ENCODE measurements at regions not wholly inside any gene's neighbourhood (a gene's known extent, or its start where the extent isn't known, plus 50 kb on each side); places are given as distances from the start of the nearest gene placed in this dataset.
"Not testable (repeated sequence)": the region's sequence is repeated elsewhere in the genome, so short reads cannot be mapped to it uniquely, and the experiment has no call there.

- DNase-seq (ENCODE audit: extremely low read depth in 1 of 2, low read depth in 1 of 2), result no peak
These were observed 384.1 kb upstream of the SLC35B3 start for GRCh38 chr6:8819446-8819845.

- DNase-seq (ENCODE audit: extremely low read depth in 1 of 2, low read depth in 1 of 2), result no peak
These were observed 379.2 kb upstream of the SLC35B3 start for GRCh38 chr6:8814440-8815000.

- DNase-seq (ENCODE audit: extremely low read depth in 1 of 2, low read depth in 1 of 2), result no peak
These were observed 375.0 kb upstream of the SLC35B3 start for GRCh38 chr6:8810325-8810724.

- DNase-seq (ENCODE audit: extremely low read depth in 1 of 2, low read depth in 1 of 2), result no peak
These were observed 374.3 kb upstream of the SLC35B3 start for GRCh38 chr6:8809662-8810061.

GRCh38 chr6:8803181-8803760 lies 367.9 kb upstream of the SLC35B3 start:
- no peak for DNase-seq (ENCODE audit: extremely low read depth in 1 of 2, low read depth in 1 of 2)

- DNase-seq (ENCODE audit: extremely low read depth in 1 of 2, low read depth in 1 of 2), result not testable (repeated sequence)
These were observed 367.1 kb upstream of the SLC35B3 start for GRCh38 chr6:8802397-8802796.

- DNase-seq (ENCODE audit: extremely low read depth in 1 of 2, low read depth in 1 of 2), result no peak
These were observed 359.1 kb upstream of the SLC35B3 start for GRCh38 chr6:8794420-8794819.

- no peak for DNase-seq (ENCODE audit: extremely low read depth in 1 of 2, low read depth in 1 of 2)
These were observed 354.5 kb upstream of the SLC35B3 start for GRCh38 chr6:8789878-8790277.

GRCh38 chr6:8785223-8785622 lies 349.9 kb upstream of the SLC35B3 start:
- no peak for DNase-seq (ENCODE audit: extremely low read depth in 1 of 2, low read depth in 1 of 2)

GRCh38 chr6:8783191-8783590 lies 347.8 kb upstream of the SLC35B3 start:
- no peak for DNase-seq (ENCODE audit: extremely low read depth in 1 of 2, low read depth in 1 of 2)

- no peak for DNase-seq (ENCODE audit: extremely low read depth in 1 of 2, low read depth in 1 of 2)
These were observed 345.3 kb upstream of the SLC35B3 start for GRCh38 chr6:8780653-8781052.

GRCh38 chr6:8764733-8765132 lies 329.4 kb upstream of the SLC35B3 start:
- no peak for DNase-seq (ENCODE audit: extremely low read depth in 1 of 2, low read depth in 1 of 2)

- no peak for DNase-seq (ENCODE audit: extremely low read depth in 1 of 2, low read depth in 1 of 2)
These were observed 325.6 kb upstream of the SLC35B3 start for GRCh38 chr6:8760951-8761350.

- DNase-seq (ENCODE audit: extremely low read depth in 1 of 2, low read depth in 1 of 2), result no peak
These were observed 323.1 kb upstream of the SLC35B3 start for GRCh38 chr6:8758412-8758811.

- no peak for DNase-seq (ENCODE audit: extremely low read depth in 1 of 2, low read depth in 1 of 2)
These were observed 315.3 kb upstream of the SLC35B3 start for GRCh38 chr6:8750627-8751026.

- no peak for DNase-seq (ENCODE audit: extremely low read depth in 1 of 2, low read depth in 1 of 2)
These were observed 314.1 kb upstream of the SLC35B3 start for GRCh38 chr6:8749465-8749864.

- no peak for DNase-seq (ENCODE audit: extremely low read depth in 1 of 2, low read depth in 1 of 2)
These were observed 307.9 kb upstream of the SLC35B3 start for GRCh38 chr6:8743170-8743745.

- no peak for DNase-seq (ENCODE audit: extremely low read depth in 1 of 2, low read depth in 1 of 2)
These were observed 304.1 kb upstream of the SLC35B3 start for GRCh38 chr6:8739454-8739853.

- DNase-seq (ENCODE audit: extremely low read depth in 1 of 2, low read depth in 1 of 2), result no peak
These were observed 303.6 kb upstream of the SLC35B3 start for GRCh38 chr6:8738951-8739350.

- no peak for DNase-seq (ENCODE audit: extremely low read depth in 1 of 2, low read depth in 1 of 2)
These were observed 301.0 kb upstream of the SLC35B3 start for GRCh38 chr6:8736156-8736895.

- DNase-seq (ENCODE audit: extremely low read depth in 1 of 2, low read depth in 1 of 2), result no peak
These were observed 298.5 kb upstream of the SLC35B3 start for GRCh38 chr6:8733879-8734278.

- DNase-seq (ENCODE audit: extremely low read depth in 1 of 2, low read depth in 1 of 2), result no peak
These were observed 296.5 kb upstream of the SLC35B3 start for GRCh38 chr6:8731874-8732273.
